Mesenchymal stem cell (in vitro differentiated cells and primary cell): ENCODE measurements at regions not wholly inside any gene's neighbourhood (a gene's known extent, or its start where the extent isn't known, plus 50 kb on each side); places are given as distances from the start of the nearest gene placed in this dataset.
"Not testable (repeated sequence)": the region's sequence is repeated elsewhere in the genome, so short reads cannot be mapped to it uniquely, and the experiment has no call there.

Experiments used
- DNase-seq: peaks from one replicate; pipeline ENCODE4 v3.0.0-alpha.2; 2013
- H2AFZ ChIP-seq: one replicate; pipeline ENCODE4 v1.6.1; 2013; ENCODE audit warnings: low read depth, mild to moderate bottlenecking, control low read depth, inconsistent platforms, low read length, moderate library complexity
- H2AK5ac ChIP-seq: 2 replicates; pipeline ENCODE4 v1.6.1; 2013; ENCODE audit warnings: low read length, moderate library complexity, mild to moderate bottlenecking, inconsistent platforms; ENCODE audit not compliant: severe bottlenecking
- H2BK120ac ChIP-seq: one replicate; pipeline ENCODE4 v1.6.1; 2013; ENCODE audit warnings: low read depth, mild to moderate bottlenecking, inconsistent platforms, low read length, moderate library complexity
- H2BK12ac ChIP-seq, 2 experiments: one replicate each; pipeline ENCODE4 v1.6.1; 2013; ENCODE audit warnings: inconsistent platforms in 2 of 2, low read length in 2 of 2, mild to moderate bottlenecking in 2 of 2, moderate library complexity in 2 of 2, control low read depth in 1 of 2
- H2BK15ac ChIP-seq: one replicate; pipeline ENCODE4 v1.6.1; 2013; ENCODE audit warnings: mild to moderate bottlenecking, low read depth, inconsistent platforms; ENCODE audit not compliant: poor library complexity, severe bottlenecking
- H2BK5ac ChIP-seq: 2 replicates; pipeline ENCODE4 v1.6.1; 2013; ENCODE audit warnings: low read depth, mild to moderate bottlenecking, low read length, control low read depth, inconsistent platforms; ENCODE audit not compliant: poor library complexity, severe bottlenecking
- H3K14ac ChIP-seq, 2 experiments: one replicate each; pipeline ENCODE4 v1.6.1; 2013; ENCODE audit warnings: inconsistent platforms in 2 of 2, low read length in 2 of 2, control low read depth in 1 of 2, mild to moderate bottlenecking in 1 of 2, moderate library complexity in 1 of 2
- H3K18ac ChIP-seq, 2 experiments: one replicate each; pipeline ENCODE4 v1.6.1; 2013; ENCODE audit warnings: inconsistent platforms in 2 of 2, low read length in 2 of 2, control low read depth in 1 of 2, low read depth in 1 of 2, mild to moderate bottlenecking in 1 of 2
- H3K23ac ChIP-seq, 2 experiments: one replicate each; pipeline ENCODE4 v1.6.1; 2013; ENCODE audit warnings: inconsistent platforms in 2 of 2, low read length in 2 of 2, mild to moderate bottlenecking in 2 of 2, moderate library complexity in 2 of 2, control low read depth in 1 of 2
- H3K27ac ChIP-seq: 2 replicates; pipeline ENCODE4 v1.5.1; 2013; ENCODE audit warnings: mild to moderate bottlenecking, moderate library complexity, low read length, control low read depth, inconsistent platforms; ENCODE audit not compliant: poor library complexity, severe bottlenecking
- H3K27me3 ChIP-seq, 2 experiments: 2 replicates each; pipeline versions ENCODE4 v1.6.1 to v1.7.0; 2013; ENCODE audit warnings: low read length in 2 of 2, mild to moderate bottlenecking in 2 of 2, moderate library complexity in 2 of 2, control low read depth in 1 of 2, inconsistent platforms in 1 of 2; ENCODE audit not compliant: control insufficient read depth in 1 of 2, insufficient read depth in 1 of 2
- H3K36me3 ChIP-seq, 2 experiments: 2 replicates each; pipeline versions ENCODE4 v1.6.1 to v1.7.0; 2013; ENCODE audit warnings: low read length in 2 of 2, control low read depth in 1 of 2, inconsistent platforms in 1 of 2, low read depth in 1 of 2, mild to moderate bottlenecking in 1 of 2; ENCODE audit not compliant: insufficient read depth in 2 of 2, control insufficient read depth in 1 of 2
- H3K4ac ChIP-seq, 2 experiments: one replicate each; pipeline ENCODE4 v1.6.1; 2013; ENCODE audit warnings: inconsistent platforms in 2 of 2, low read length in 2 of 2, mild to moderate bottlenecking in 2 of 2, moderate library complexity in 2 of 2, control low read depth in 1 of 2, low read depth in 1 of 2
- H3K4me1 ChIP-seq: 2 replicates; pipeline ENCODE4 v1.6.1; 2013; ENCODE audit warnings: low read depth, low read length, control low read depth; ENCODE audit not compliant: control insufficient read depth, insufficient read depth
- H3K4me2 ChIP-seq: 2 replicates; pipeline ENCODE4 v1.6.1; 2013; ENCODE audit warnings: low read length, mild to moderate bottlenecking, inconsistent platforms; ENCODE audit not compliant: poor library complexity, severe bottlenecking
- H3K4me3 ChIP-seq, 2 experiments: 2 replicates each; pipeline versions ENCODE4 v1.5.1 to v1.7.0; 2013; ENCODE audit warnings: low read length in 2 of 2, mild to moderate bottlenecking in 2 of 2, control low read depth in 1 of 2, low read depth in 1 of 2; ENCODE audit not compliant: insufficient read depth in 1 of 2
- H3K79me1 ChIP-seq: replicated peaks from 2 replicates; pipeline ENCODE4 v1.6.1; 2013; ENCODE audit warnings: mild to moderate bottlenecking, control low read depth, low read length, inconsistent platforms; ENCODE audit not compliant: poor library complexity, severe bottlenecking
- H3K9ac ChIP-seq: 2 replicates; pipeline ENCODE4 v1.7.0; 2013; ENCODE audit warnings: mild to moderate bottlenecking, low read length, moderate library complexity
- H3K9me3 ChIP-seq: 2 replicates; pipeline ENCODE4 v1.7.0; 2013; ENCODE audit warnings: mild to moderate bottlenecking, low read length; ENCODE audit not compliant: control insufficient read depth
- H4K8ac ChIP-seq: one replicate; pipeline ENCODE4 v1.6.1; 2013; ENCODE audit warnings: inconsistent platforms, mild to moderate bottlenecking, low read length, moderate library complexity
- H4K91ac ChIP-seq: one replicate; pipeline ENCODE4 v1.6.1; 2013; ENCODE audit warnings: mild to moderate bottlenecking, low read length, inconsistent platforms
- WGBS: methylation state at CpG from one replicate; pipeline ENCODE4 v1.1.7; 2013; ENCODE audit warnings: mixed read lengths; 5-methylcytosine and 5-hydroxymethylcytosine counted together

GRCh38 chr3:35919160-35919559 lies 279.8 kb downstream of the ARPP21 start:
- no peak overlapping the region for H3K27ac ChIP-seq
- H3K18ac ChIP-seq = no peak overlapping the region
- no peaks in the 10 kb centered on the region for H3K9me3 ChIP-seq
- H2AK5ac ChIP-seq = no peak overlapping the region
- no peak overlapping the region for H4K91ac ChIP-seq
- H3K9ac ChIP-seq = no peak overlapping the region
- no peak overlapping the region for H3K4me3 ChIP-seq
- no peak for DNase-seq
- no peak overlapping the region for H2AFZ ChIP-seq
- WGBS = 79% methylated on average over 3 of the region's 6 CpGs
- H3K14ac ChIP-seq = no peak overlapping the region
- H2BK15ac ChIP-seq = no peak overlapping the region
- H3K23ac ChIP-seq = no peak overlapping the region
- no peak overlapping the region for H2BK12ac ChIP-seq
- H2BK120ac ChIP-seq = no peak overlapping the region
- H3K4me1 ChIP-seq = no peaks in the 10 kb centered on the region
- no peak overlapping the region for H4K8ac ChIP-seq
- no peaks in the 10 kb centered on the region for H3K27me3 ChIP-seq
- H3K4ac ChIP-seq = no peak overlapping the region
- no peak overlapping the region for H3K4me2 ChIP-seq
- H3K79me1 ChIP-seq = no peaks in the 10 kb centered on the region
- H3K36me3 ChIP-seq = no peaks in the 10 kb centered on the region
- H2BK5ac ChIP-seq = no peak overlapping the region

- Histone ChIP-seq H3K18ac (no peak overlapping the region), H3K9ac (no peak overlapping the region), H3K4me3 (no peak overlapping the region), H2BK120ac (no peak overlapping the region), H2BK5ac (no peak overlapping the region), H3K27ac (no peak overlapping the region), H3K36me3 (no peaks in the 10 kb centered on the region), H2BK12ac (no peak overlapping the region), H4K8ac (no peak overlapping the region), H4K91ac (no peak overlapping the region), H2AK5ac (no peak overlapping the region), H2AFZ (no peak overlapping the region), H3K4ac (no peak overlapping the region), H3K23ac (no peak overlapping the region), H3K9me3 (no peaks in the 10 kb centered on the region), H2BK15ac (no peak overlapping the region), H3K14ac (no peak overlapping the region), H3K4me1 (no peaks in the 10 kb centered on the region), H3K79me1 (no peaks in the 10 kb centered on the region), H3K4me2 (no peak overlapping the region), H3K27me3 (no peaks in the 10 kb centered on the region)
- no peak for DNase-seq
- WGBS = 84% methylated on average over 4 of the region's 4 CpGs
These were observed 282.4 kb downstream of the ARPP21 start for GRCh38 chr3:35921718-35922117.

- not testable (repeated sequence) for H4K91ac ChIP-seq, H3K4me2 ChIP-seq, H3K79me1 ChIP-seq, H2BK120ac ChIP-seq, H3K23ac ChIP-seq, H2AFZ ChIP-seq, H3K9ac ChIP-seq, H3K36me3 ChIP-seq, H2AK5ac ChIP-seq, H4K8ac ChIP-seq, H3K14ac ChIP-seq, H3K9me3 ChIP-seq, H3K27ac ChIP-seq, H3K4ac ChIP-seq, H2BK15ac ChIP-seq, H3K4me1 ChIP-seq, H3K18ac ChIP-seq, H2BK5ac ChIP-seq, H3K4me3 ChIP-seq, H2BK12ac ChIP-seq, H3K27me3 ChIP-seq
- DNase-seq = peak; percentile 13
These were observed 284.7 kb downstream of the ARPP21 start for GRCh38 chr3:35924070-35924469.

GRCh38 chr3:35927441-35927840 lies 288.1 kb downstream of the ARPP21 start:
- Histone ChIP-seq H3K14ac (no peak overlapping the region), H3K4ac (no peak overlapping the region), H2BK120ac (no peak overlapping the region), H2BK15ac (no peak overlapping the region), H2AK5ac (no peak overlapping the region), H3K79me1 (no peaks in the 10 kb centered on the region), H3K27me3 (no peaks in the 10 kb centered on the region), H3K9me3 (no peaks in the 10 kb centered on the region), H3K4me2 (no peak overlapping the region), H3K27ac (no peak overlapping the region), H2AFZ (no peak overlapping the region), H2BK5ac (no peak overlapping the region), H4K8ac (no peak overlapping the region), H3K36me3 (no peaks in the 10 kb centered on the region), H3K4me1 (no peaks in the 10 kb centered on the region), H4K91ac (no peak overlapping the region), H3K4me3 (no peak overlapping the region), H3K23ac (no peak overlapping the region), H3K9ac (no peak overlapping the region), H2BK12ac (no peak overlapping the region), H3K18ac (no peak overlapping the region)
- no peak for DNase-seq
- 67% methylated on average over 1 of the region's 3 CpGs for WGBS
